CD4-positive, alpha-beta T cell (primary cell): ENCODE measurements at regions not wholly inside any gene's neighbourhood (a gene's known extent, or its start where the extent isn't known, plus 50 kb on each side); places are given as distances from the start of the nearest gene placed in this dataset.
"Not testable (repeated sequence)": the region's sequence is repeated elsewhere in the genome, so short reads cannot be mapped to it uniquely, and the experiment has no call there.

Experiments used
- ATAC-seq: fragments of 200-7000 bp; cut with Tn5 transposase; one replicate; pipeline ENCODE4 v1.10.0; 2022; ENCODE audit warnings: mild to moderate bottlenecking; ENCODE audit not compliant: poor library complexity
- CTCF ChIA-PET: fragments of 350-600 bp; sonication (Branson Sonifier 250); formaldehyde crosslinking; loops from one replicate; lab custom pipeline; 2021; ENCODE audit warnings: antibody characterized with exemption, inconsistent platforms; lab: Charles Lee
- POLR2A ChIA-PET: fragments of 350-600 bp; sonication (Branson Sonifier 250); formaldehyde crosslinking; loops from one replicate; lab custom pipeline; 2021; ENCODE audit warnings: antibody characterized with exemption, inconsistent platforms; lab: Charles Lee
- DNase-seq, 14 experiments: peaks; one replicate each; pipeline ENCODE4 v3.0.0-alpha.2; 2013 to 2020; ENCODE audit warnings: mixed read lengths in 2 of 14
- H3K27ac ChIP-seq, 2 donors: one replicate each; pipeline versions ENCODE4 v1.5.1 to v1.7.0; 2013; ENCODE audit warnings: low read length in 2 of 2, low read depth in 1 of 2, mild to moderate bottlenecking in 1 of 2
- H3K27me3 ChIP-seq, 2 experiments: 1 replicate in 1 of 2; 2 replicates in 1 of 2; pipeline versions ENCODE4 v1.6.1 to v1.7.0; 2013; ENCODE audit warnings: low read length in 2 of 2, control low read depth in 1 of 2, mild to moderate bottlenecking in 1 of 2, moderate library complexity in 1 of 2; ENCODE audit not compliant: insufficient read depth in 2 of 2, control insufficient read depth in 1 of 2
- H3K36me3 ChIP-seq: one replicate; pipeline ENCODE4 v1.6.1; 2013; ENCODE audit warnings: low read length, control low read depth; ENCODE audit not compliant: insufficient read depth
- H3K4me1 ChIP-seq: one replicate; pipeline ENCODE4 v1.6.1; 2013; ENCODE audit warnings: low read length, control low read depth; ENCODE audit not compliant: insufficient read depth
- H3K4me3 ChIP-seq: one replicate; pipeline ENCODE4 v1.5.1; 2013; ENCODE audit warnings: mild to moderate bottlenecking, low read length, moderate library complexity
- H3K9me3 ChIP-seq, 2 experiments: 1 replicate in 1 of 2; 2 replicates in 1 of 2; pipeline versions ENCODE4 v1.6.1 to v1.7.0; 2013; ENCODE audit warnings: low read length in 2 of 2, mild to moderate bottlenecking in 2 of 2, control low read depth in 1 of 2, moderate library complexity in 1 of 2; ENCODE audit not compliant: control insufficient read depth in 1 of 2, insufficient read depth in 1 of 2
- H3K27ac Mint-ChIP-seq: one replicate; pipeline ENCODE4 v1.8.0; 2020; ENCODE audit warnings: mixed read lengths
- H3K27me3 Mint-ChIP-seq: one replicate; pipeline ENCODE4 v1.8.0; 2021; ENCODE audit warnings: mixed read lengths
- H3K36me3 Mint-ChIP-seq: one replicate; pipeline ENCODE4 v1.8.0; 2021; ENCODE audit warnings: low read depth, mixed read lengths
- H3K4me1 Mint-ChIP-seq: one replicate; pipeline ENCODE4 v1.8.0; 2021; ENCODE audit warnings: low read depth, mixed read lengths
- H3K4me3 Mint-ChIP-seq: one replicate; pipeline ENCODE4 v1.8.0; 2020; ENCODE audit warnings: mild to moderate bottlenecking, mixed read lengths
- H3K9me3 Mint-ChIP-seq: one replicate; pipeline ENCODE4 v1.8.0; 2020; ENCODE audit warnings: mixed read lengths
- intact Hi-C, 2 experiments: fragments of 100-400 bp; cut with DNase I in 1 of 2; cut with micrococcal nuclease in 1 of 2; formaldehyde crosslinking; loops; one replicate each; pipeline versions ENCODE4 v1.15.1 to v1.9.0; 2023 to 2025; cut with DNase I, micrococcal nuclease
- TF ChIP-seq, protein P1 (sequence below): fragments of 200-600 bp; IDR thresholded peaks from one replicate; pipeline ENCODE4 v1.8.0; 2022; ENCODE audit warnings: antibody characterized with exemption, mild to moderate bottlenecking

GRCh38 chr4:60485276-60485675, 714.9 kb upstream of the ADGRL3 start:
- no peak overlapping the region for H3K27ac ChIP-seq
- TF ChIP-seq, protein P1, sequence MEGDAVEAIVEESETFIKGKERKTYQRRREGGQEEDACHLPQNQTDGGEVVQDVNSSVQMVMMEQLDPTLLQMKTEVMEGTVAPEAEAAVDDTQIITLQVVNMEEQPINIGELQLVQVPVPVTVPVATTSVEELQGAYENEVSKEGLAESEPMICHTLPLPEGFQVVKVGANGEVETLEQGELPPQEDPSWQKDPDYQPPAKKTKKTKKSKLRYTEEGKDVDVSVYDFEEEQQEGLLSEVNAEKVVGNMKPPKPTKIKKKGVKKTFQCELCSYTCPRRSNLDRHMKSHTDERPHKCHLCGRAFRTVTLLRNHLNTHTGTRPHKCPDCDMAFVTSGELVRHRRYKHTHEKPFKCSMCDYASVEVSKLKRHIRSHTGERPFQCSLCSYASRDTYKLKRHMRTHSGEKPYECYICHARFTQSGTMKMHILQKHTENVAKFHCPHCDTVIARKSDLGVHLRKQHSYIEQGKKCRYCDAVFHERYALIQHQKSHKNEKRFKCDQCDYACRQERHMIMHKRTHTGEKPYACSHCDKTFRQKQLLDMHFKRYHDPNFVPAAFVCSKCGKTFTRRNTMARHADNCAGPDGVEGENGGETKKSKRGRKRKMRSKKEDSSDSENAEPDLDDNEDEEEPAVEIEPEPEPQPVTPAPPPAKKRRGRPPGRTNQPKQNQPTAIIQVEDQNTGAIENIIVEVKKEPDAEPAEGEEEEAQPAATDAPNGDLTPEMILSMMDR = no peak
- POLR2A ChIA-PET = no interaction called here
- no peak overlapping the region for H3K4me3 ChIP-seq
- CTCF ChIA-PET = no interaction called here
- peaks cover 0 to 4% of the 10 kb centered on the region in 2 experiments for H3K9me3 ChIP-seq
- DNase-seq (no peak), ATAC-seq (no peak)
- H3K27me3 ChIP-seq = no peaks in the 10 kb centered on the region
- H3K36me3 ChIP-seq = no peaks in the 10 kb centered on the region
- Mint-ChIP-seq H3K27me3 (no peaks in the 10 kb centered on the region), H3K9me3 (peaks cover 6% of the 10 kb centered on the region), H3K4me3 (no peak overlapping the region), H3K4me1 (no peaks in the 10 kb centered on the region), H3K36me3 (no peaks in the 10 kb centered on the region), H3K27ac (no peak overlapping the region)
- intact Hi-C loops = no loop called here
- no peaks in the 10 kb centered on the region for H3K4me1 ChIP-seq

GRCh38 chr4:60487118-60487761, 712.9 kb upstream of the ADGRL3 start:
- H3K4me1 Mint-ChIP-seq, H3K27me3 ChIP-seq, POLR2A ChIA-PET, ATAC-seq, H3K4me3 Mint-ChIP-seq, H3K9me3 Mint-ChIP-seq, H3K36me3 Mint-ChIP-seq, H3K27ac ChIP-seq, H3K9me3 ChIP-seq, H3K27me3 Mint-ChIP-seq, H3K4me3 ChIP-seq, CTCF ChIA-PET, H3K36me3 ChIP-seq, DNase-seq, H3K4me1 ChIP-seq, intact Hi-C loops, H3K27ac Mint-ChIP-seq: not testable (repeated sequence)

GRCh38 chr4:60500810-60501209, 699.3 kb upstream of the ADGRL3 start:
- POLR2A ChIA-PET = no interaction called here
- TF ChIP-seq, protein P1 = no peak
- no peak overlapping the region for H3K4me3 Mint-ChIP-seq
- Histone ChIP-seq H3K27me3 (no peaks in the 10 kb centered on the region), H3K27ac (no peak overlapping the region), H3K4me3 (no peak overlapping the region), H3K36me3 (no peaks in the 10 kb centered on the region), H3K4me1 (no peaks in the 10 kb centered on the region), H3K9me3 (peaks cover 0 to 7% of the 10 kb centered on the region in 2 experiments)
- no peaks in the 10 kb centered on the region for H3K27me3 Mint-ChIP-seq
- ATAC-seq (no peak), DNase-seq (no peak)
- H3K4me1 Mint-ChIP-seq = no peaks in the 10 kb centered on the region
- H3K9me3 Mint-ChIP-seq = peaks cover 20% of the 10 kb centered on the region
- CTCF ChIA-PET = no interaction called here
- H3K36me3 Mint-ChIP-seq = no peaks in the 10 kb centered on the region
- no peak overlapping the region for H3K27ac Mint-ChIP-seq
- intact Hi-C loops = no loop called here

GRCh38 chr4:60502733-60503132, 697.4 kb upstream of the ADGRL3 start:
- Mint-ChIP-seq H3K9me3 (peaks cover 21% of the 10 kb centered on the region), H3K4me3 (no peak overlapping the region)
- CTCF ChIA-PET = no interaction called here

More at GRCh38 chr4:60502733-60503132, 697.4 kb upstream of the ADGRL3 start:
- POLR2A ChIA-PET = no interaction called here
- no peaks in the 10 kb centered on the region for H3K36me3 Mint-ChIP-seq
- no peaks in the 10 kb centered on the region for H3K27me3 ChIP-seq
- intact Hi-C loops = no loop called here
- no peak for ATAC-seq
- no peaks in the 10 kb centered on the region for H3K4me1 ChIP-seq
- H3K4me1 Mint-ChIP-seq = no peaks in the 10 kb centered on the region
- TF ChIP-seq, protein P1 = peak; percentile 40
- no peaks in the 10 kb centered on the region for H3K36me3 ChIP-seq
- no peak overlapping the region for H3K4me3 ChIP-seq
- H3K9me3 ChIP-seq = no peaks in the 10 kb centered on the region
- no peak overlapping the region for H3K27ac Mint-ChIP-seq
- H3K27me3 Mint-ChIP-seq = no peaks in the 10 kb centered on the region
- DNase-seq = no peak
- no peak overlapping the region for H3K27ac ChIP-seq
